GM18907 (cell line): ENCODE measurements at regions not wholly inside any gene's neighbourhood (a gene's known extent, or its start where the extent isn't known, plus 50 kb on each side); places are given as distances from the start of the nearest gene placed in this dataset.

Source experiments
- ATAC-seq: cut with Tn5 transposase; IDR thresholded peaks from one replicate; pipeline ENCODE4 v1.9.1; 2021; ENCODE audit warnings: mild to moderate bottlenecking, moderate library complexity; ENCODE audit not compliant: unreplicated experiment

- ATAC-seq, result no peak
Measured at GRCh38 chr1:218809625-218810024, 364.1 kb upstream of the LYPLAL1 start.

DNA sequence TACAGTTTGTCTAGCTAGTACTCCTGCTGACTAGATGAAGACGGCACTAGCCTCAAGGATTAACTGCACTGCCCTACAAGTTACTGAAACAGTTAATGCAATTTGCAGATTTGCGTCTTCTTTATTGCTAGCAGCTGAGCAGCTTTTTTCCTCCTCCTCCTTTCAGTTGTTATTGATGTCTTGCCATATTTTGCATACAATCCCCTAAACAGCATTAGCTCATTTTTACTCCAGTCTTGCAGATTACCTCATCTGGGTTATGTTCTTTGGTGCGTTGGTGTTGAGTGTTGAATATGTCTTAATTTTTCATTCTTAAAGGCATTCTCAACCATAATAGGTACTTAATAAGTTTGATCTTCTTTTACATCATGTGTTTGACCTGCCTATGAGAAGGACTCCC, 363.4 kb upstream of the LYPLAL1 start:
- ATAC-seq, result no peak

- ATAC-seq, result no peak
Measured at GRCh38 chr1:218811497-218811896, 362.2 kb upstream of the LYPLAL1 start.

DNA sequence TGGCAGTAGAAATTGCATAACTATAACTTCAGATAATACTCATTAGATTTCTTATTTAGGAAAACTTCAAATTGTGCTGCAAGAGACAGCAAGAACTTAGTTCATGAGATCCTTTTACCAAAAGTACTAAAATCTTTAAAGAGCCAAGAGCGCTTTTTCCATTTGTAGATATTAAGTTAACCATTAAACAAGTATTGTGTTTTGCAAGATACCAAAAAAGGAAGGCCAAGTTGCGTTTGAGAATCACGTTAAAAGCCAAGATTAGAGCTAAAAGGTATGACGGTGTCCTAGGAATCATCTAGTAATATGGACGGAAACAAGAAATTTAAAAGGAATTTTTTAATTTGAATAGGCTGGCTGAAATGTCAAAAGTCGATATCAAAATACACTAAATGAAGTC, 361.3 kb upstream of the LYPLAL1 start:
- ATAC-seq, result no peak

- no peak for ATAC-seq
Measured at GRCh38 chr1:218813237-218813636, 360.4 kb upstream of the LYPLAL1 start.

- no peak for ATAC-seq
Measured at GRCh38 chr1:218815076-218815475, 358.6 kb upstream of the LYPLAL1 start.

GRCh38 chr1:218817071-218817470, 356.6 kb upstream of the LYPLAL1 start:
- ATAC-seq, result no peak

GRCh38 chr1:218817691-218818465, 355.8 kb upstream of the LYPLAL1 start:
- no peak for ATAC-seq

- peak; percentile 99 for ATAC-seq
Measured at GRCh38 chr1:218823291-218823900, 350.3 kb upstream of the LYPLAL1 start.

DNA sequence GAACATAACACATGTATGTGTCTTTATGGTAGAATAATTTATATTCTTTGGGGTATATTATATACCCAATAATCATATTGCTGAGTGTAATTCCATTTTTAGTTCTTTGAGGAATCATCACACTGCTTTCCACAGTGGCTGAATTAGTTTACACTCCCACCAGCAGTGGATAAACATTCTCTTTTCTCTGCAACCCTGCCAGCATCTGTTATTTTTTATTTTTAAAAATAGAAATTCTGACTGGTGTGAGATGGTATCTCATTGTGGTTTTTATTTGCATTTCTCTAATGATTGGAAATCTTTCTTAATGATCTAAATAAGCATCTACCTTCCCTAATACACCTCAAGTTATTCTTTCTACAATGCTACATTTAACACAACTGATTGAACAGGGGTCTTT, 346.2 kb upstream of the LYPLAL1 start:
- no peak for ATAC-seq

DNA sequence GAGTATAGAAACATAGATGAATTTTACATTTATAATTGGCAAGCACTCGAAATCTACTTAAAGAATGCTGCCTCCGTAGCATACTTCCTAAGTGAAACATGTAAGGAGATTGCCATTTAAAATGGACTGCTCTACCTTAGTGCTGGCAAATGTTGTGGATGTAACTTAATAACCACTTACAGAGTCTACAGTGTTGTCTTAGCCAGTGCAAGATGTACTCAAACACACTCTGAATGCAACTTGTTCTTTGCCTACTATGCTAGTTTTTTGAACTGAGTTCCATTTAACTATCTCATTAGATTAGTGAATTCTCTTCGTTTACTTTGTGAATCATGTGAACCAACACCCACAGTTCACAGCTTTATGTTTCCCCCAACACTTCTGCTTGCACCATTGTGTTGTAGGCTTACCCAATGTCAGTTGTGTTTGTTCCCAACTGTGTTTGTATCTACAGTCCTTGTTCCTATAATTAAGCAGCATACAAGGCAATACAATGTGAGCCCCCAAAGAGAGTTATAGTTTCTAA, 345.5 kb upstream of the LYPLAL1 start:
- no peak for ATAC-seq

GRCh38 chr1:218829097-218829496, 344.6 kb upstream of the LYPLAL1 start:
- no peak for ATAC-seq

- ATAC-seq, result no peak
Measured at GRCh38 chr1:218835609-218836008, 338.1 kb upstream of the LYPLAL1 start.

- ATAC-seq, result no peak
Measured at GRCh38 chr1:218836264-218836663, 337.4 kb upstream of the LYPLAL1 start.

GRCh38 chr1:218837051-218837450, 336.6 kb upstream of the LYPLAL1 start:
- no peak for ATAC-seq

- ATAC-seq, result no peak
Measured at GRCh38 chr1:218845589-218845988, 328.1 kb upstream of the LYPLAL1 start.

DNA sequence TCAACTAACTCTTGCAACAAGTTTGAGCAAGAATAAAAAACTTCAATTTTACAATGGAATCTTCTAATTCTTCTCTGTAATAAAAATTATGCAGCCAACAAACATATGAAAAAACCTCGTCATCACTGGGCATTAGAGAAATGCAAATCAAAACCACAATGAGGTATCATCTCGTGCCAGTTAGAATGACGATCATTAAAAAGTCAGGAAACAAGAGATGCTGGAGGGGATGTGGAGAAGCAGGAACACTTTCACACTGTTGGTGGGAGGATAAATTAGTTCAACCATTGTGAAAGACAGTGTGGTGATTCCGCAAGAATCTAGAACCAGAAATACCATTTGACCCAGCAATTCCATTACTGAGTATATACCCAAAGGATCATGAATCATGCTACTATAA, 327.5 kb upstream of the LYPLAL1 start:
- no peak for ATAC-seq

DNA sequence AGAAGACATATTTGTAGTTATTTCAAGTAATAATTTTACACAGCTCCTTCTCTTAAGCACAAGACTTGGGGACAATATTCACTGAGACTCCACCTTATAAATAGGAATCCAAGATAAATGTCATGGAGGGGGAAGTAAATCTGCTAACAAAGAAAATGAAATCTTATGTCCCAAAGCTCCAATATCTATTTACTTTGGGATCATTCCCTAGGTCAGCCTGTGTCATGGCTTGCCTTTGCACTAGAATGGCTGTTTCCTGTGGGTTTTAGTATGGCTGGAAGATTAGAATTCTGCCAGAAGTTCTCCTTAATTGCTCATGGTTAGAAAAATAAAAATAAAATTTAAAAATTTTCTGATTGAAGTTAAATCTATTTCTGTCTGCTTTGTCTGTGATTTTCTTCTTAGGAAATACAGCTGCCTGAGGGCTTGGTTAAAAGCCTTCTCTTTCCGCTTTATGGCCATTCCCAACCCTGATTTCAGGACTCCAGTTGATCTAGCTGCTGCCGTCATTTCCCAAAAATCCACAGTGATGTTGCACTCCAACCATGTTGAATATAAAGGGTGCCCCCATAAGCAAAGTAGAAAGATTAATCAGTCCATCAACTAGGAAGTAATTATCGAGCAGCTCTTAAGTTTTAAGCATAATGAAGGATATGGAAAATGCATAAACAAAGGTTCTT, 326.4 kb upstream of the LYPLAL1 start:
- ATAC-seq, result no peak

DNA sequence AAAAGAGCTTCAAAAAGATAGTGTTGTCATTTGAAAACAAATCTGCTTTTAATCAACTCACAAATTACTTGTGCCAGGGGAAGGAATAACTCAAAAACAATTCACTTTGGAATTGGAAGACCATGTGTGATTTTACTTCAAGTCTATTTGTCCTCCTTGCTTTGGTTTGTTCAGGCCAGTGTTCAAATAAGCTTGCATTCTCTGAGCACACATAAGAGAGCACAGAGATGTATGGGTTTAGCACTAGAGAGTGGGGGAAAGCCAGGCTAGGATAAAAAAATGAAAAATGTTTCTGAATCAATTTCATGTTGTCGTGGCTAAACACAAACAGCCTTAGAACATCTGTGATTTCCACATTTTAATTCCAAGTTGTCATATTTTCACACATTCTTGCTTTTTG, 325.7 kb upstream of the LYPLAL1 start:
- ATAC-seq, result no peak

DNA sequence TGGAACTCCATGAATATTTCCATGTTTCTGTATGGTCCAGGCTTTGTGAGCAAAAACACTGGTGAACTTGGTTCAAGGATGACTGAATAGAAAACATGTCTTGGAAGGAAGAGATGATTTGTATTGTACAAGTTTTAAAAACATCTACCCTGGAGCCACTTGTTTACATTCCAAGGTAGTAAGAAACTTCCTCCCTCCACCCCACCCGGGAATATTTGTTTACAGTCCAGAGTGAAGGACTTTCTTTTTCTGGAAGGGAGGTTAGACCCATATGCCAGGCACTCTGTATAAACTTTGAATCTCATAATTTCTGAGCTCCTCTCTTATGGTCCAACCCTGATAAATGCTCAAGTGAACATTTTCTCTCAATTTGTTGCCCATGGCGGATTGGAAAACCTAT, 323.3 kb upstream of the LYPLAL1 start:
- no peak for ATAC-seq

DNA sequence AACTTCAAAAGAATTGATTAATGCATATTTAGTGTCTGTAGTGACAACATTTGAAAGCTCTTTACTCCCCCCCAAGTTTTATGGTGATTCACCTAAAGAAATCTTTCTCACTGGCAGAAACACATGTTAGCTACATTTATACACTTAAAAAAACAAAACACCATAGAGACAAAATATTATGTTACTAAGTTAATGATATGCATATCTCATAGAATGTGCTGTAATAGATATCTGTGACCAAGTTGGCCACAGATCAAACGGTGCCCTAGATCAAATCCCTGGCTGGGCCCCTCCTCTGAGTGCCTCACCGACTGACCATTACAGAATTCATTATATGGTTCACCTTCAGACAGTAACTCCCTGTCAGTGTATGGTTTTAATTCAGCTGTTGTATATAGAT, 322.1 kb upstream of the LYPLAL1 start:
- ATAC-seq, result no peak

DNA sequence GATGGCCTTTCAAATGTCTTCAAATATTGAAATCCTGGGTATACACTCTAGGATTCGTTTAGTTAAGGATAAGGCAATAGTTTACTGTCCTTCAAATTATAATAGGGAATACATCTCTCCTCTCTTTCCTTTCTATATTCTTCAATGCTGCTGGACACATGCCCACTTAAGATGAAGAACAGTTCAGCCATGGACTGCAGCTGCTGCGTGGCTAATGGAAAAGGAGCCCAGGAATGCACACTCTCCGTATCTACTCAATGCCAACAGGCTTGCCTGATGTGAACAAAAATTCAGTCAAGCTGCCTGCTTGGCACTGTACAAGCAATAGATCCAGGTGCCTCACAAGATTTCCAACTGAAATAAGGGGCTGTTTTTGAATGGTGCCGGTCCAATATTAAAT, 321.2 kb upstream of the LYPLAL1 start:
- no peak for ATAC-seq
